ENCODE measurements at regions not wholly inside any gene's neighbourhood (a gene's known extent, or its start where the extent isn't known, plus 50 kb on each side); places are given as distances from the start of the nearest gene placed in this dataset.

- no peak for DNase-seq (ENCODE audit: low read depth)
Observed at GRCh38 chr9:630817-631216, 210.7 kb upstream of the DMRT1 start.

GRCh38 chr9:631596-631995, 209.9 kb upstream of the DMRT1 start:
- no peak for DNase-seq (ENCODE audit: low read depth)

DNA sequence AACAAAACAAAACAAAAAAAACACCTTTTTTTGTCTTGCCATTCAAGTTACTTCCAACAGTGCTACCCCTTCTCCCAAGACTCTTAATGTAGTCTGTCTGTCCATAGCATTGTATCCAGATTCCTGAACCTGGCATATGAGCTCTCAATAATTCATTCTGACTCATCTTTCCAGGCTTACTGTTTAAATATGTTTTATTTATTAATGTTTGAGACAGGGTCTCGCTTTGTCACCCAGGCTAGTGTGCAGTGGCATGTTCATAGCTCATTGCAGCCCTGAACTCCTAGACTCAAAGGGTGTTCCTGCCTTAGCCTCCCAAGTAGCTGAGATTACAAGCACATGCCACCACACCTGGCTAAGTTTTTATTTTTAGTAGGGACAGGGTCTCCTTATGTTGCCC, 208.0 kb upstream of the DMRT1 start:
- no peak for DNase-seq (ENCODE audit: low read depth)

DNA sequence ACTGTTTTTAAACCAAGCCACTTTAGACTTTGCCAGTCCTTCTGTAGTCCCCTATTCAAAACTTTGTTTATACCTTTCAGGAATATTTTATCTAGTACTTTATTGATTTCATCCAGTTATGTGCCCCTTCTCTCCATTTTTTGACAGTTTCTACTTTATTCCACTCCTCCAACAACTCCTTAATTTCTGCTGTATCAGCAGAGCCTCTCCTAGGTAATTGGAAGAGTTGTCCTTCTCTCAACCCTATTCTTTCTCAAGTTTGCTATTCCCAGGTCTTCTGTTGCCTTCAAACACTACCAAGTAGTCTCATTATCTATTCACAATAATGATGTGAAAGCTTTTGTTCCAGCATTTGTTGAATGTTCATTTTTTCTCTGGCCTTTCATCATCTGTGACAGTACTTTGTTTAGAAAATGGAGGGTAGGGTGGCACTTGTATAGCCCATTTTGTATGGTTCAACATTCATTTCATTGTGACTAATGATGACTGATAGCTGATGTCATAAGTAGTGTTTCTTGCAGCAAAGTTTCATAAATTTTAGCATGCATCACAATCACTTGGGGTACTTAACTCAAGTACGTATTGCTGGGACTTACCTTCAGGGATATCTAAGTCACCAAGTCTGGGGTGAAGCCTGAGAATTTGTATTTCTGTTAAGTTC, 204.4 kb upstream of the DMRT1 start:
- no peak for DNase-seq (ENCODE audit: low read depth)

DNA sequence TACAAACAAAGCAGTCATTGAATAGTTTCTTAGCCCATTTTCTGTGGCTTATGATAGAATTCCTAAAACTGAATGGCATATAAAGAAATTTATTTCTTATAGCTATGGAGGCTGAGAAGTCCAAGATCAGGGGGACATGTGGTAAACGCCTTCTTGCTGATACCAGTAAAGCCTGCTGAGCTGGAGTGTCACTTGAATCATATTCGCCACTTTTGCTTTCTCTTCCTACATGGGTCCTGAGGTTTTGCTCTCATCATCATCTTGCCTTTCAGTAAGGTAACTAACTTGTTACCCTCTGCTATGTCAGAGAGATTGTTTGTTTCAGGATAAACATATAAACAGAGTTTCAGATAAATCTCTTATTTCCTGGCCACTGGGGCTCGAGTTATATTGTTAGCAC, 203.3 kb upstream of the DMRT1 start:
- no peak for DNase-seq (ENCODE audit: low read depth)

DNA sequence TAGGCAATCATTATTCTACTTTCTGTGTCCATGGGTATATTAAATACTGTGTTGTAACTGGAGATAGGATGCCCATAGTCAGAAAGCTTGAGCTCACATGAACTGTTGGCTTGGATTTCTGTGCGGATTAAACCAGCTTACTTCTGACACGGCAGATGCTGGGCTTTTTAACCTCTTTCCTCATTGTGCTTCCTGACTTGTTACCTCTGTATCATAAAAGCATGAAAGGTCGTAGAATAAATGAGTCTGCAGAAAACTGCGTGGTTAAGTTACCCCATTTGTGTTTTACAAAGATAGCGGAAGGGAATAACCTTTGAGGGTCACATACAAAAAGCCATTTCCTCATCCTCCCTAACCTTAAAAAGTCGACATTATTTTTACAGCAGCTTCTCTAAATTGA, 199.5 kb upstream of the DMRT1 start:
- no peak for DNase-seq (ENCODE audit: low read depth)

GRCh38 chr9:643966-644365, 197.5 kb upstream of the DMRT1 start:
- no peak for DNase-seq (ENCODE audit: low read depth)

DNA sequence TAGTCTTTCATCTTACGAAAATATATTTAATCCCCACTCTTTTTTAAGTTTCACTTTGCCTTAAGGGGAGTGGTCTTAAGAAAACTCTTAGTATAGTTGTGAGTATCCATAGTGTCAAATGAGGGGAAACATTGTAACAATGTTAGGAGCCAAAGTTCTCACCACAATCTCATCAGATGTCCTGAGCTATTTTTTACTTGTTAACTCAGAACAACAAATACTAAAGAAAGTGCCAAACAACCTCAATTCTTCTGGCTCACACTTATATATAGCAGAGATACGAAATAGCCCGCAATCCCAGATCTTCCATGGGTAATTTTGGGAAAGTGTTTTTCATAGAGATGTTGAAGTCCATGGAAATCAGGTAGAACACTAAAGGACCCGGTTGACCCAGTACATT, 194.0 kb upstream of the DMRT1 start:
- no peak for DNase-seq (ENCODE audit: low read depth)

DNA sequence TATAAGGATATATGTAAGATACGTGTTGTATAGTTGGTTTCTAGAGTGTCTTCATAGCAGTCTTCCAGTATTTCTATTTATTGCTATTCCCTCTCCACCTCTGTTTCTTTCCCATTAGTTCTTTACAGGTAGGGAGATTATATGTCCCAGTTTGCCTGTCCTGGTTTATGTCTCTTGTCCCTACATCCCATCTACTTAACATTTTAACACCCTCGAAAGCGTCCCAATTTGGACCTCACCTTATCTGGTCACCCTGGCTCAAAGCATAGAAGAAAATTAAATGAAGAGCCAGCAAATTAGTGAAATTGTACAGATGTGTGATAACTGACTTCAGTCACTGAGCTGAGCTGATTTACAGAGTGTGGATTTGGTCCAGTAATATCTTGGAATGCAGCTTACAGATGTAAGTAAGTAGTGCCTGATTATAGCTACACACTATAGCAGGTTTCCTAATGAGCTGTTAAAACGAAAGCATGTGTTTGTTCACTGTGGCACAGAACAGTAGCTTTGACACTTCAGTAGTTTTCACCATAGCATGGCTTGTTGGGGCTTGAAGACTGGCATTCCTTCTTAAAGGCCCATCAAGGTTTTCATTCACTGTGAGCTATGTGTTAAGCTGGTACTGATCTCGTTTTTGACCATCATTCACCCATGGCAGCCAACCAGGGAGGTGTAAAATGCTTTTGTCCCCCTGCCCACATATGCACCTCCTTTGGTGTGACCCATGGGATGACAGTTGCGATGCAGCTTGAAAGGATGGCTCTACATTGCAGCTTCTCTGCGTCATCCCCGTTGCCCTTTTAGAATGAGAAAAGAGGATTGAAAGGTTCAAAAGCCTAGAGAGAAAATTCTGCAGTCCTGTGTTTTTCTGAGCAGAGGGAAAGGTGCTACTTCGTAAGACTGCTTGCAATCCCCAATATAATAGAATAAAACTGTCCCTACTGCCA, 192.1 kb upstream of the DMRT1 start:
- DNase-seq (ENCODE audit: low read depth), result no peak

DNA sequence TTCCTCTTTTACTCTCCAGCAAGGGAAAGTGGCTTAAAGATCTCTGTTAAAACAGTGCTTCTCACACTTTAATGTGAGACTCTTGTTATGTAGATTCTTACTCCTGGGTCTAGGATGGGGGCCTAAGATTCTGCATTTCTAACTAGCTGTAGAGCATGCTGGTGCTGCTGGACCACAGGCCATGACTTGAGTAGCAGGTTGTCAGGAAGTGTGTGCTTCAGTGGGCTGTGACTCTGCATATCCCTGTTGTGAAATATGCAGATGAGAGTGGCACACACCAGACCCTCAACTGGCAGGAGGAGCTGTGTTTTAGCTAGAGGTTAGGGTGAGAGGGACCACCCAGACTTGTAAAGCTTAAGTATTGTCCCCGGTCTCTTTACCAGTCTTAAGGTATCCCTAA, 191.1 kb upstream of the DMRT1 start:
- DNase-seq (ENCODE audit: low read depth), result no peak

DNA sequence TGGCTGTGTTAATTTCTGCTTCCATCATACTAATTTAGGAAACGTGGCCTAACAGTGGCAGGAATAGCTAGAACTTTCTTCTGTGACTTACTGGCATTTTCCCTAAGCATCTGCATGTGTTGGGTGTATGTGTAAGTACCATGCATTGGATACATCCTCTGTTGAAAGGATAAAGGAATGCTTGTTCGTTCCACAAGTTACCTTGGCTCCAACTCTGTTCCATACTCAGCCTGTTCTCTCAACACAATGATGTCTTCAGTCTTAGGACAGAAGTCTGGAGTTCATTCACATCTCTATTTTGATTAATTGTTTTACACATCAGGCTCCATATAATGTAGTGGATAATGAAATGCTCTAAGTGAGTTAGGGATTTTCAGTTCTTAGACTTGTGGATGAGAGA, 190.1 kb upstream of the DMRT1 start:
- no peak for DNase-seq (ENCODE audit: low read depth)

DNA sequence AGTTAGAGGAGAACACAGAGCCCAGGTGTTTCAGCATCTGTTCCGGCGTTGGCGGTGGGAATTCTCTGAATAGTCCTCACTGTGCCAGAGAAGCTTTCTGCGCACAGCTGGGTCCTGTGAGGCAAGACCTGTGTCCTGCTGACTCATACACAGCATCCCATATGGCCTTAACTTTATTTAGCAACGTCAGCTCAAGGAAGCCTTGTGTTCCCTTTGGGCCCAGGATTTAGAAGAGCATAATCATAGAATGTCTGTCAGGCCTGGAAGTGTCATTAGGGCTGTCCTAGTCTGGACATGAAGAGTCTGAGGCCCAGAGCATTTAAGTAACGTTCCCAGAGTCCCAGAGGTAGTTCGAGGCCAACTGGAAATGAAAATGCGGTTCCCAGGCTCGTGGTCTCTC, 188.6 kb upstream of the DMRT1 start:
- DNase-seq (ENCODE audit: low read depth), result no peak

GRCh38 chr9:653421-653820, 188.1 kb upstream of the DMRT1 start:
- no peak for DNase-seq (ENCODE audit: low read depth)

DNA sequence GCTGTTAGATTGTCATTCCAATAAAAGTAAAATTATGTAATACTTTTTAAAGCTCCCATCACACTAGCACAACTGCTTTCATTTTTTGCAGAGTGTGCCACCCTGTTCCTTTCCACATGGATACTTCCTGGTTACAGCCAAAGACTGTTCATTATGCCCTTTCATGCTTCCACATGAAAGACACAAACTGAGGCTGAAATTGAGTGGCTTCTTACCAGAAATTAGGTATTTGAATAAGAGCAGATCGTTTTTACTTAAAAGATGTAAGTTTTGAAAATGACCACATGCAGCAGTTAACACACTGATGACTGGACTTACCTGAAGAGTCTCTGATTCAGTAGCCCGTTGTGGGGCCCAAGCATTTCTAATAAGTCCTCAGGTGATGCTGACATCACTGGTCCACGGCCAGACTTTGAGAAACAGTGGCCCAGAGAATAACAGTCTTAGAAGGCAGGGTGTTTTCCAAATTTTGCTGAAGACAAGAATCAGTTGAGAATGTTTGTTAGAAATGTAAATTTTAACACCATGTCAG, 187.6 kb upstream of the DMRT1 start:
- DNase-seq (ENCODE audit: low read depth), result no peak

GRCh38 chr9:655875-656274, 185.6 kb upstream of the DMRT1 start:
- peak; percentile 59 for DNase-seq (ENCODE audit: low read depth)

DNA sequence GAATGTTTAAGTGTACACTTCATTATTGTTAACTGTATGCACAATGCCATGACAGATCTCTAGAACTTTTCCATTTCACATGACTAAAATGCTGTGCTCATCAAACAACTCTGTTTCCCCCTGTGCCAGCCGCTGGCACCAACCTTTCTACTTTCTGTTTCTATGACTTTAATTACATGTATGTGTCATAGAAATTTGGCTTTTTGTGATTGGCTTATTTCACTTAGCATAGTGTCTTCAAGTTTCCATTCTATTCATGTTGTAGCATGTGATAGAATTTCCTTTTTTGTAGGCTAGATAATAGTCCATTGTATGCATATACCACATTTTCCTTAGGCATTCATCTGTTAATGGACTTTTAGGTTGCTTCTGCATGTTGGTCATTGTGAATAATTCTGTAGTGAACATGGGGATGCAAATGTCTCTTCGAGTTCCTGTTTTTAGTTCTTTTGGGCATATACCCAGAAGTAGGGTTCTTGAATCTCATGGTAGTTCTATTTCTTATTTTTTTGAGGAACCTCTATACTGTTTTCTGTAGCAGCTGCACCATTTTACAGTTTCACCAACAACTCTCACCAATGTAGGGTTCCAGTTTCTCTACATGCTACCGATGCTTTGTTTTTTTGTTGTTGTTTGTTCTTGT, 184.4 kb upstream of the DMRT1 start:
- no peak for DNase-seq (ENCODE audit: low read depth)

DNA sequence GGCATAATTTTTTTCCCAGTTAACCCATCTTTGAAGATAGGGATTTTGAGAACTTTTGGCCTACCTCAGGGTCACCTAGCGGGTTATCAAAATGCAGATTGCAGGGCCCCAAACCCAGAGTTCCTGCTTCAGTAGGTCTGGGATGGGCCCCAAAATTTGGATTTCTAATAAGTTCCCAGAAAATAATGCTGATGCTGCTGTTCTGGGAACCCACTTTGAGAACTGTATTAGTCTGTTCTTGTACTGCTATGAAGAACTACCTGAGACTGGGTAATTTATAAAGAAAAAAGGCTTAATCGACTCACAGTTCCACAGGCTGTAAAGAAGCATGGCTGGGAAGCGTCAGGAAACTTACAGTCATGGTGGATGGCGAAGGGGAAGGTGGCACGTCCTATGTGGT, 182.2 kb upstream of the DMRT1 start:
- no peak for DNase-seq (ENCODE audit: low read depth)

DNA sequence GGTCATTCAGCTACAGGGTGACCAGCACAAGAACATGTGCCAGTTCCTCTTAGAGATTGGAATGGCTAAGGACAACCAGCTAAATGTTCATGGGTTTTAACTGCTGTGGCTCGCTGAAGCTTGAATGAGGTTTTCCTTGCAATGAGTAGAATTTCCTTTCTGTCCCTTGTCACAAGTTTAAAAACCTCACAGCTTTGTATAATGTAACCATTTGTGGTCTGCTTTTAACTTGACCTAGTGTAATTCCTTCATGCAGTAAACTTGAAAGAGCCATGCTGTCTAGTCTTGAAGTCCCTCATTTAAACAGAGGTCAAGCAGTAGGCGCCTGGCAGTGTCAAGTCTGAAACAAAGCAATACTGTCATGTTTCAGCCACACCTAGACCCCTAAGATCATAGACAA, 181.3 kb upstream of the DMRT1 start:
- DNase-seq (ENCODE audit: low read depth), result no peak

DNA sequence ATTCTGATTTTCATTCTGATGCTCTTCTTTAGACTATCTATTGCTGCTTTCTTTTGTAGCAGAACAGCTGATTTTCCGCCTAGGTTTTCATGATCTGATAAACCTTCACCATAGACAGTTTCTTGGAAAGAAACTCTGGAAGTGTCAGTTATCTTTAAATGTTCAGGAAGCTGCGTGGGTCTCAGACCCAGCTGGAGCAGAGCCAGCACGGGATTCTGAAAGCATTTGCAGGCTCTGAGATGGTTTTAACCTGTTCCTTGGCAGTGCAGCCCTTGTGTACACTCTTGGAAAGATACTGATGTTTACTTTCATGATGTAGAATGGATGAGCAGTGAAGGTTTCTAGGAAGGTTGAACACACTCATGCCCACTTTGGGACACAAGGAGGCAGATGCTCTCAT, 178.0 kb upstream of the DMRT1 start:
- no peak for DNase-seq (ENCODE audit: low read depth)

DNA sequence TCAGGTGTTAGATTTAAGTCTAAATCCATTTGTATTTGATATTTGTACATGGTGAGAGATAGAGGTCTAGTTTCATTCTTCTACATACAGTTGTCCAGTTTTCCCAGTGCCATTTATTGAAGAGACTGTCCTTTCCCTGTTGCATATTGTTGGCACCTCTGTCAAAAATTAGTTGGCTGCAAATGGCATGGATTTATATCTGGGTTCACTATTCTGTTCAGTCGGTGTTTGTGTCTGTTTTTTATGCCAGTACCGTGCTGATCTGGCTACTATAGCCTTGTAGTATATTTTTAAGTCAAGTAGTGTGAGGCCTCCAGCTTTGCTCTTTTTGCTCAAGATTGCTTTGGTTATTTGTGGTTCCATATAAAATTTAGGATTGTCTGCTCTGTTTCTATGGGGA, 176.2 kb upstream of the DMRT1 start:
- DNase-seq (ENCODE audit: low read depth), result no peak

GRCh38 chr9:671997-672396, 169.5 kb upstream of the DMRT1 start:
- DNase-seq (ENCODE audit: low read depth), result no peak

GRCh38 chr9:672851-673250, 168.6 kb upstream of the DMRT1 start:
- DNase-seq (ENCODE audit: low read depth), result no peak

Data from stromal cell of bone marrow (primary cell).